ENCODE measurements at regions not wholly inside any gene's neighbourhood (a gene's known extent, or its start where the extent isn't known, plus 50 kb on each side); places are given as distances from the start of the nearest gene placed in this dataset.

- TF ChIP-seq RAD21 (IDR thresholded peaks at IDR 0.05; ENCODE audit: low read depth) (no peak), FOXM1 (IDR thresholded peaks at IDR 0.05; ENCODE audit: borderline replicate concordance, low read depth) (no peak), TEAD4 (IDR thresholded peaks at IDR 0.05) (no peak), YY1 (IDR thresholded peaks at IDR 0.05; ENCODE audit: low read depth) (no peak), TCF12 (IDR thresholded peaks at IDR 0.05; ENCODE audit: low read depth) (no peak), CREB1 (IDR thresholded peaks at IDR 0.05; ENCODE audit: low read depth) (no peak), ZBTB7A (IDR thresholded peaks at IDR 0.05; ENCODE audit: low read depth) (no peak), EP300 (IDR thresholded peaks at IDR 0.05; ENCODE audit: borderline replicate concordance) (no peak), EGR1 (IDR thresholded peaks at IDR 0.05) (no peak), CEBPB (IDR thresholded peaks at IDR 0.05) (no peak)
- TF ChIP-seq, protein P1, sequence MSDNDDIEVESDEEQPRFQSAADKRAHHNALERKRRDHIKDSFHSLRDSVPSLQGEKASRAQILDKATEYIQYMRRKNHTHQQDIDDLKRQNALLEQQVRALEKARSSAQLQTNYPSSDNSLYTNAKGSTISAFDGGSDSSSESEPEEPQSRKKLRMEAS (IDR thresholded peaks at IDR 0.05): no peak
- TF ChIP-seq, protein P2, sequence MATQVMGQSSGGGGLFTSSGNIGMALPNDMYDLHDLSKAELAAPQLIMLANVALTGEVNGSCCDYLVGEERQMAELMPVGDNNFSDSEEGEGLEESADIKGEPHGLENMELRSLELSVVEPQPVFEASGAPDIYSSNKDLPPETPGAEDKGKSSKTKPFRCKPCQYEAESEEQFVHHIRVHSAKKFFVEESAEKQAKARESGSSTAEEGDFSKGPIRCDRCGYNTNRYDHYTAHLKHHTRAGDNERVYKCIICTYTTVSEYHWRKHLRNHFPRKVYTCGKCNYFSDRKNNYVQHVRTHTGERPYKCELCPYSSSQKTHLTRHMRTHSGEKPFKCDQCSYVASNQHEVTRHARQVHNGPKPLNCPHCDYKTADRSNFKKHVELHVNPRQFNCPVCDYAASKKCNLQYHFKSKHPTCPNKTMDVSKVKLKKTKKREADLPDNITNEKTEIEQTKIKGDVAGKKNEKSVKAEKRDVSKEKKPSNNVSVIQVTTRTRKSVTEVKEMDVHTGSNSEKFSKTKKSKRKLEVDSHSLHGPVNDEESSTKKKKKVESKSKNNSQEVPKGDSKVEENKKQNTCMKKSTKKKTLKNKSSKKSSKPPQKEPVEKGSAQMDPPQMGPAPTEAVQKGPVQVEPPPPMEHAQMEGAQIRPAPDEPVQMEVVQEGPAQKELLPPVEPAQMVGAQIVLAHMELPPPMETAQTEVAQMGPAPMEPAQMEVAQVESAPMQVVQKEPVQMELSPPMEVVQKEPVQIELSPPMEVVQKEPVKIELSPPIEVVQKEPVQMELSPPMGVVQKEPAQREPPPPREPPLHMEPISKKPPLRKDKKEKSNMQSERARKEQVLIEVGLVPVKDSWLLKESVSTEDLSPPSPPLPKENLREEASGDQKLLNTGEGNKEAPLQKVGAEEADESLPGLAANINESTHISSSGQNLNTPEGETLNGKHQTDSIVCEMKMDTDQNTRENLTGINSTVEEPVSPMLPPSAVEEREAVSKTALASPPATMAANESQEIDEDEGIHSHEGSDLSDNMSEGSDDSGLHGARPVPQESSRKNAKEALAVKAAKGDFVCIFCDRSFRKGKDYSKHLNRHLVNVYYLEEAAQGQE (IDR thresholded peaks at IDR 0.05; ENCODE audit: low read depth): no peak
Observed at GRCh38 chr14:46444666-46445065, 206.9 kb downstream of the RPL10L start.
